ENCODE measurements at regions not wholly inside any gene's neighbourhood (a gene's known extent, or its start where the extent isn't known, plus 50 kb on each side); places are given as distances from the start of the nearest gene placed in this dataset.

DNA sequence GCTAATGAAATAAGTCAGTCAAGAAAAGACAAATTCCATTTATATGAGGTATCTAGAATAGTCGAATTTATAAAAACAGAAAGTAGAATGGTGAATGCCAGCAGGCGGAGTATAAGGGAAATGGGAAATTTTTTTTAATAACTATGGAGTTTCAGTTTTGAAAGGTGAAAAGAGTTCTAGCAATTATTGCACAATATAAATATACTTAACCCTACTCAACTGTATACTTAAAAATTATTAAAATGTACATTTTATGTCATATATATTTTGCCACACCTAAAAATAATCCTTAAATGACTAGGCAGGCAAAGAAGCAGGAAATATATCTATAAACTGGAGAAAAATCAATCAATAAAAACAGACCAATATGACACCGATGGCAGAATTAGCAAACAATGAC lies 196.5 kb upstream of the UBASH3B start:
- H3K27ac Mint-ChIP-seq, result no peak overlapping the region

GRCh38 chr11:122453586-122453985 lies 201.9 kb upstream of the UBASH3B start:
- DNase-seq (no peak), ATAC-seq (ENCODE audit: low read depth in 2 of 2) (no peak)
- Mint-ChIP-seq H3K27ac (no peak overlapping the region), H3K9me3 (peaks cover 0 to 35% (median 12%) of the 10 kb centered on the region in 7 donors), H3K27me3 (peaks cover 6 to 17% (median 15%) of the 10 kb centered on the region in 3 donors), H3K4me3 (no peak overlapping the region), H3K36me3 (peaks cover 0 to 3% of the 10 kb centered on the region in 2 donors), H3K4me1 (no peaks in the 10 kb centered on the region)

More for the DNA sequence above, 196.5 kb upstream of the UBASH3B start:
- ATAC-seq (ENCODE audit: low read depth in 2 of 2) (no peak), DNase-seq (no peak)
- Mint-ChIP-seq H3K4me3 (no peak overlapping the region), H3K36me3 (peaks cover 0 to 7% of the 10 kb centered on the region in 2 donors), H3K4me1 (no peaks in the 10 kb centered on the region), H3K27me3 (peaks cover 5 to 7% (median 6%) of the 10 kb centered on the region in 3 donors), H3K9me3 (peaks cover 8 to 57% (median 39%) of the 10 kb centered on the region in 7 donors)

GRCh38 chr11:122451911-122452310 lies 203.6 kb upstream of the UBASH3B start:
- Mint-ChIP-seq H3K36me3 (peaks cover 0 to 3% of the 10 kb centered on the region in 2 donors), H3K4me1 (no peaks in the 10 kb centered on the region), H3K27ac (no peak overlapping the region), H3K4me3 (no peak overlapping the region), H3K9me3 (peaks cover 0 to 20% (median 3%) of the 10 kb centered on the region in 7 donors), H3K27me3 (peaks cover 11 to 23% (median 19%) of the 10 kb centered on the region in 3 donors)
- DNase-seq (no peak), ATAC-seq (ENCODE audit: low read depth in 2 of 2) (no peak)

GRCh38 chr11:122441666-122442035 lies 213.9 kb upstream of the UBASH3B start:
- no peaks in the 10 kb centered on the region for H3K36me3 Mint-ChIP-seq
- no peak overlapping the region for H3K4me3 Mint-ChIP-seq
- H3K9me3 Mint-ChIP-seq, result peaks cover 0 to 7% (median under 1%) of the 10 kb centered on the region in 7 donors
- H3K27me3 Mint-ChIP-seq, result peaks cover 15 to 28% (median 19%) of the 10 kb centered on the region in 3 donors
- ATAC-seq (ENCODE audit: low read depth in 2 of 2) (no peak), DNase-seq (no peak)
- no peak overlapping the region for H3K27ac Mint-ChIP-seq
- H3K4me1 Mint-ChIP-seq, result peaks cover 0 to 3% (median 0%) of the 10 kb centered on the region in 3 donors

GRCh38 chr11:122440811-122441665 lies 214.5 kb upstream of the UBASH3B start:
- Mint-ChIP-seq H3K4me1 (peaks cover 0 to 3% (median 0%) of the 10 kb centered on the region in 3 donors), H3K9me3 (peaks cover 0 to 7% (median 0%) of the 10 kb centered on the region in 7 donors), H3K36me3 (no peaks in the 10 kb centered on the region), H3K27me3 (peaks cover 15 to 31% (median 17%) of the 10 kb centered on the region in 3 donors), H3K4me3 (no peak overlapping the region), H3K27ac (no peak overlapping the region)
- ATAC-seq (ENCODE audit: low read depth in 2 of 2) (no peak), DNase-seq (no peak)

DNA sequence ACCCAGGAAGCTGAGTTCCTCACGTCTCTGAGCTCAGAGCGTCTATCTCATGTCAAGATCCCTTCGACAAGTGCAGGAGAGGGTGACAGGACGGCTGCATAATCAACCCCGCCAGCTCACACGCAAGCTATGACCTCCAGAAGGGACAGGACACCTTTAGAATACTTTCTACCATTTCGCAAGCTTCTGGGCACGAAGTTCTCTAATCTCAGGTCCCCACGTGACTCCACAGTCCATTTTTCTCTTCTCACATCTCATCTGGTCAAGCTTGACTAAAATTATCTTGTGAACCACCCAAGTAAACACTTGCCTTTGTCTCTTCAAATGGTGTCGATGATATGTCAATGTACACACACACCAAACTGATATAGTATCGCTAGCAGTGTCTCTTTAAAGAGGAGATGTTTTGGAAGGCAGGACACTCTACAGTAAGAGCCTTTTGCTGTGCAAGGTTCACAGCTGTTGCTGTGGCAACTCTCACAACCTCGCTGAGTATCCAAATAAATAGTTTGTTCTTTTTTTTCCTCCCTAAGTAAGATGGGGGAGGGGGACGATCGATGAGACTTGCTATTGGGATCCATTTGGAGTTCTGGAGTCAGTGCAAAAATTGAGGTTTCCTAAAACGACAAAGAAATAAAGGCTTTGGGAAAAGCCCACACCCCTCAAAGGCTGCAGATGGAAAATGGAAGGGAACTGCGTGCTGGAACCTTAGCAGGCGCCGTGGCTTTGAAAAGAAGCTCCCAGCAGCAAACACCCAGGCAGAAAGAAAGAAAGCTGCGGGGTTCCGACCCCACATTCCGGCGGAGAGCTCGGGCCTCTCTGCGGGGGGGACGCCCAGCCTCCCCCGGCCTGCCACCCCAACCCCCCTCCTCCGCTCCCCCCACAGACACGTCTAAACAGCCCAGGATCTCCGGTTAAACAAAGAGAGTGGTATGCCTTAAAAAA lies 215.4 kb upstream of the UBASH3B start:
- Mint-ChIP-seq H3K4me1 (peaks cover 0 to 3% (median 0%) of the 10 kb centered on the region in 3 donors), H3K27ac (no peak overlapping the region), H3K9me3 (peaks cover 0 to 7% (median 2%) of the 10 kb centered on the region in 7 donors), H3K27me3 (peaks cover 15 to 36% (median 21%) of the 10 kb centered on the region in 3 donors), H3K4me3 (peak overlapping the region in 1 of 8 donors; percentile 12), H3K36me3 (no peaks in the 10 kb centered on the region)
- DNase-seq (no peak), ATAC-seq (ENCODE audit: low read depth in 2 of 2) (no peak)

DNA sequence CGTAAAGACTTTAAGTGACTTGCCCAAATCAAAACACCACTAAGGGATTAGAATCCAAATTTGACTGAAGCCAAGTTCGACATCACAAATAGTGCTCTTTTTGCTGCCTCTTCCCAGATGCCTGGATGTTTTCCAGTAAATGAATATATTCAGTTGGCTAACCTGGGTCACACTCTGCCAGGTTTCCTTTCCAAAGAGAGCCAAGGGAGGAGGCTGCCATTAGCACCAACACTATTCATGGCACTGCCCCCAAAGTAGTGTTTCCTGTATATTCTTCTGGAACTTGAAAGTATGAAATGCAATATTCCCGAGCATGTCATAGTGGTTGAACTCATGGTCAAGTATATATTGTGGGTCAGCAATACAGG lies 219.3 kb upstream of the UBASH3B start:
- H3K36me3 Mint-ChIP-seq, result no peaks in the 10 kb centered on the region

DNA sequence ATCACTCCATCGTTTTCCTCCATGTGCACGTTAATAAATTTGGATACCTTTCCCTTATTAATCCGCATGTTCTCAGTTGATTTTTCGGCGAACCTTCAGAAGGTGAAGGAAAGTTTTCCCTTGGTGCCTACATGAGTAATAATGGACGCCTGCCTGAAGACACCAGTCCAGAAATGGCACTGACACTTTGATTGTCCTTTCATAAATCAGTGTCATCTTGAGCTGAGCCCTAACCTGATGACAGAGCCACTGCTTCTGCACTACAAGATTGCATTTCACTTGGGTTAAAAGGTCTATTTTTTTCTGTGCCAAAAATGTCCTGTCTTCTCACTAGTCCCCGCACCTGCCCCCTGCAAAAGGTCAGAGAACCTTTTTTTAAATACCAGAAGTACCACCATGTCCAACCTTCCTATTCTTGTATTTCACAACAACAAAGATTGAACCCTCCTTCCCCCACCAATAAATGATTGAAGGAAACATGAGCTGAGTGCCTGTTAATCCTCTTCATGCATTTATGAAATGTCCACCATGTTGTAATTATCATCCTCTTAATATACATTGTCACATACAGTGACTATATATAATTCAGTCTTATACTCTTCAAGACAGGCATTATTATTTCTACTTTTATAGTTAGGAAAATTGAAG lies 219.9 kb upstream of the UBASH3B start:
- Mint-ChIP-seq H3K4me3 (no peak overlapping the region), H3K27me3 (peaks cover 9 to 36% (median 21%) of the 10 kb centered on the region in 3 donors), H3K9me3 (peaks cover 0 to 5% (median 0%) of the 10 kb centered on the region in 7 donors), H3K4me1 (peaks cover 0 to under 1% (median 0%) of the 10 kb centered on the region in 3 donors), H3K27ac (no peak overlapping the region), H3K36me3 (no peaks in the 10 kb centered on the region)
- ATAC-seq (ENCODE audit: low read depth in 2 of 2), result no peak
- DNase-seq, result no peak

More for the DNA sequence above, 219.3 kb upstream of the UBASH3B start:
- no peak overlapping the region for H3K27ac Mint-ChIP-seq
- peaks cover 9 to 36% (median 21%) of the 10 kb centered on the region in 3 donors for H3K27me3 Mint-ChIP-seq
- ATAC-seq (ENCODE audit: low read depth in 2 of 2) (no peak), DNase-seq (no peak)
- H3K4me1 Mint-ChIP-seq, result peaks cover 0 to 3% (median 0%) of the 10 kb centered on the region in 3 donors
- no peak overlapping the region for H3K4me3 Mint-ChIP-seq
- H3K9me3 Mint-ChIP-seq, result peaks cover 0 to 7% (median 0%) of the 10 kb centered on the region in 7 donors

DNA sequence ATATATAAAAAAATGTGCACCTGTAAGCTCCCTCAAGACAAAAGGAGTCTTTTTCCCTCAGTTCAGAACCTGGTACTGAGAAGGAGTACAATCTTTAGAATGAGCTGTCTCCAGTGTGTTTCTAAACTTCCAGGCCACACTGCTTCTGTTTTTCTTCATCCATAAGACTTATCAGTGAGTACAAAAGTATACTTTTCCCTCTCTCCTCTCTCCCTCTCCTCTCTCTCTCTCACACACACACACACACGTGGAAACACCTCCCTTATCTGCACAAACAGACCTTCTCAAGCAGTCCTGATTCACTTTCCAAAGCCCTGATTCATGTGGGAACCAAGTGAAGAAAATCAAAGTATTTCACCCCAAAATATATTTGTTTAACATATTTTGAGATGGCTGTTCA lies 220.7 kb upstream of the UBASH3B start:
- peaks cover 0 to 5% (median 0%) of the 10 kb centered on the region in 7 donors for H3K9me3 Mint-ChIP-seq
- H3K27ac Mint-ChIP-seq, result no peak overlapping the region
- DNase-seq (no peak), ATAC-seq (ENCODE audit: low read depth in 2 of 2) (no peak)
- no peaks in the 10 kb centered on the region for H3K4me1 Mint-ChIP-seq
- peaks cover 3 to 31% (median 15%) of the 10 kb centered on the region in 3 donors for H3K27me3 Mint-ChIP-seq
- no peaks in the 10 kb centered on the region for H3K36me3 Mint-ChIP-seq
- no peak overlapping the region for H3K4me3 Mint-ChIP-seq

DNA sequence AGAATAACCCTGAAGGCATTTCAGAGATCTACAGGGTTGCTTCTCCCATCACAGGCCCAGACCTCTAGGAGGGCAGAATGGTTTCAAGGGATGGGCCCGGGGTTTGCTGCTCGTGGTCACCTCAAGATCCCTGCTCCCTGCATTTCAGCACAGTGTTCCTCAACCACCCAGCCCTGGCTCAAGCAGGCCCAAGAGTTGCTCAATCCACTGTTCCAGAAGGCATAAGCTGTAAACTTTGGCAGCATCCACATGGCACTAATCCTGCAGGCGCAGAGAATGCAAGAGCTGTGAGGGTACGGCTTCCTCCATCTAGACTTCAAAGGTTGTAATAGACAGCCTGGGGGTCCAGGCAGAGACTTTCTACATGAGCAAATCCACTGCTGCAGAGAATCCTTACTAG lies 225.0 kb upstream of the UBASH3B start:
- H3K4me3 Mint-ChIP-seq, result no peak overlapping the region
- H3K27ac Mint-ChIP-seq, result no peak overlapping the region
- no peaks in the 10 kb centered on the region for H3K36me3 Mint-ChIP-seq
- H3K27me3 Mint-ChIP-seq, result peaks cover 0 to 13% (median under 1%) of the 10 kb centered on the region in 3 donors
- DNase-seq (no peak), ATAC-seq (ENCODE audit: low read depth in 2 of 2) (no peak)
- H3K9me3 Mint-ChIP-seq, result no peaks in the 10 kb centered on the region
- H3K4me1 Mint-ChIP-seq, result no peaks in the 10 kb centered on the region

DNA sequence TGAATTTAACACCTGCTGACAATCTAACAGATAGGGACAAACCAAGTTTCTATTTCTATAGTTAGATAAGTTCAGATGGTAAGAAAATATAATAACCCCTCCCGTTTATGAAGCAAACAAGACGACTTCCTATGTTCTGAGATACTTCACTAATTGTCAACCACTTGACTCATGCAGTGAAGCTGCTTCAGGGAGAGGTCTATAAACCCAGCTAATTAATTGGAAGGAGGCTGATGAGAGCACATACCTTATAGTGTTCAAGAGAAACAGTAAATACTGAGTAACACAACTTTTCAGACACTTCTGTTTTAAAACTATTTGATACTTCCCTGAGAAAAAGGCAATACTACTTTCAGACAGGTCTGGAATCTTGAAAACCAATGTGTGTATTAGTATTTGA lies 229.4 kb upstream of the UBASH3B start:
- ATAC-seq (ENCODE audit: low read depth in 2 of 2), result no peak
- Mint-ChIP-seq H3K4me3 (no peak overlapping the region), H3K27me3 (peaks cover 0 to 13% (median 0%) of the 10 kb centered on the region in 3 donors)

GRCh38 chr11:122424636-122425035 lies 230.9 kb upstream of the UBASH3B start:
- H3K27ac Mint-ChIP-seq, result no peak overlapping the region
- H3K9me3 Mint-ChIP-seq, result peaks cover 0 to 5% (median 0%) of the 10 kb centered on the region in 7 donors
- H3K27me3 Mint-ChIP-seq, result peaks cover 0 to 13% (median 0%) of the 10 kb centered on the region in 3 donors
- H3K4me1 Mint-ChIP-seq, result no peaks in the 10 kb centered on the region
- H3K4me3 Mint-ChIP-seq, result no peak overlapping the region
- H3K36me3 Mint-ChIP-seq, result no peaks in the 10 kb centered on the region
- DNase-seq (no peak), ATAC-seq (ENCODE audit: low read depth in 2 of 2) (no peak)

More for the DNA sequence above, 229.4 kb upstream of the UBASH3B start:
- DNase-seq, result no peak
- no peaks in the 10 kb centered on the region for H3K4me1 Mint-ChIP-seq
- H3K27ac Mint-ChIP-seq, result no peak overlapping the region
- H3K36me3 Mint-ChIP-seq, result no peaks in the 10 kb centered on the region
- H3K9me3 Mint-ChIP-seq, result peaks cover 0 to 2% (median 0%) of the 10 kb centered on the region in 7 donors

GRCh38 chr11:122423886-122424285 lies 231.6 kb upstream of the UBASH3B start:
- H3K9me3 Mint-ChIP-seq, result peaks cover 0 to 5% (median 0%) of the 10 kb centered on the region in 7 donors

More at GRCh38 chr11:122423886-122424285, 231.6 kb upstream of the UBASH3B start:
- Mint-ChIP-seq H3K4me1 (no peaks in the 10 kb centered on the region), H3K27me3 (peaks cover 0 to 13% (median 0%) of the 10 kb centered on the region in 3 donors), H3K4me3 (no peak overlapping the region), H3K27ac (no peak overlapping the region), H3K36me3 (no peaks in the 10 kb centered on the region)
- DNase-seq (no peak), ATAC-seq (ENCODE audit: low read depth in 2 of 2) (no peak)
